ENCODE measurements at regions not wholly inside any gene's neighbourhood (a gene's known extent, or its start where the extent isn't known, plus 50 kb on each side); places are given as distances from the start of the nearest gene placed in this dataset.

GRCh38 chr20:59110607-59111006 is 53.0 kb upstream of the ZNF831 start:
- POLR2A ChIA-PET = interaction anchor here (0.8 to 1.2 kb wide), 2 partner anchors 13 to 1712 kb away, joined by 3 read pairs; no protein-coding TSS in a partner anchor
- no peak overlapping the region for H3K4me3 Mint-ChIP-seq
- ATAC-seq (ENCODE audit: poor library complexity) = no peak

GRCh38 chr20:59105581-59105980 is 58.0 kb upstream of the ZNF831 start:
- Mint-ChIP-seq H3K4me1 (ENCODE audit: low read depth) (peaks cover 11% of the 10 kb centered on the region), H3K27me3 (no peaks in the 10 kb centered on the region), H3K9me3 (no peaks in the 10 kb centered on the region), H3K4me3 (no peak overlapping the region), H3K27ac (no peak overlapping the region), H3K36me3 (ENCODE audit: low read depth) (no peaks in the 10 kb centered on the region)
- CTCF ChIA-PET = no interaction called here
- ATAC-seq (ENCODE audit: poor library complexity) (no peak), DNase-seq (no peak)
- no peaks in the 10 kb centered on the region for H3K9me3 ChIP-seq (ENCODE audit: control insufficient read depth in 1 of 2, insufficient read depth in 1 of 2, low read length in 2 of 2)
- no peak overlapping the region for H3K4me3 ChIP-seq (ENCODE audit: low read length)
- no peaks in the 10 kb centered on the region for H3K27me3 ChIP-seq (ENCODE audit: control insufficient read depth in 1 of 2, insufficient read depth in 2 of 2, low read length in 2 of 2)
- TF ChIP-seq, protein P1, sequence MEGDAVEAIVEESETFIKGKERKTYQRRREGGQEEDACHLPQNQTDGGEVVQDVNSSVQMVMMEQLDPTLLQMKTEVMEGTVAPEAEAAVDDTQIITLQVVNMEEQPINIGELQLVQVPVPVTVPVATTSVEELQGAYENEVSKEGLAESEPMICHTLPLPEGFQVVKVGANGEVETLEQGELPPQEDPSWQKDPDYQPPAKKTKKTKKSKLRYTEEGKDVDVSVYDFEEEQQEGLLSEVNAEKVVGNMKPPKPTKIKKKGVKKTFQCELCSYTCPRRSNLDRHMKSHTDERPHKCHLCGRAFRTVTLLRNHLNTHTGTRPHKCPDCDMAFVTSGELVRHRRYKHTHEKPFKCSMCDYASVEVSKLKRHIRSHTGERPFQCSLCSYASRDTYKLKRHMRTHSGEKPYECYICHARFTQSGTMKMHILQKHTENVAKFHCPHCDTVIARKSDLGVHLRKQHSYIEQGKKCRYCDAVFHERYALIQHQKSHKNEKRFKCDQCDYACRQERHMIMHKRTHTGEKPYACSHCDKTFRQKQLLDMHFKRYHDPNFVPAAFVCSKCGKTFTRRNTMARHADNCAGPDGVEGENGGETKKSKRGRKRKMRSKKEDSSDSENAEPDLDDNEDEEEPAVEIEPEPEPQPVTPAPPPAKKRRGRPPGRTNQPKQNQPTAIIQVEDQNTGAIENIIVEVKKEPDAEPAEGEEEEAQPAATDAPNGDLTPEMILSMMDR (IDR thresholded peaks at IDR 0.05) = no peak
- intact Hi-C loops (cut with DNase I, micrococcal nuclease) = no loop called here
- no peak overlapping the region for H3K27ac ChIP-seq (ENCODE audit: low read depth in 1 of 2, low read length in 2 of 2)
- peaks cover 9% of the 10 kb centered on the region for H3K4me1 ChIP-seq (ENCODE audit: insufficient read depth, low read length)
- POLR2A ChIA-PET = interaction anchor here (1.5 to 2.7 kb wide), 3 partner anchors 16 to 54 kb away, joined by 3 to 11 read pairs (median 3); no protein-coding TSS in a partner anchor
- H3K36me3 ChIP-seq (ENCODE audit: insufficient read depth, low read length) = no peaks in the 10 kb centered on the region

More at GRCh38 chr20:59110607-59111006, 53.0 kb upstream of the ZNF831 start:
- no peak overlapping the region for H3K4me3 ChIP-seq (ENCODE audit: low read length)
- Mint-ChIP-seq H3K4me1 (ENCODE audit: low read depth) (no peaks in the 10 kb centered on the region), H3K36me3 (ENCODE audit: low read depth) (no peaks in the 10 kb centered on the region), H3K9me3 (no peaks in the 10 kb centered on the region), H3K27ac (no peak overlapping the region), H3K27me3 (no peaks in the 10 kb centered on the region)
- no peaks in the 10 kb centered on the region for H3K36me3 ChIP-seq (ENCODE audit: insufficient read depth, low read length)
- TF ChIP-seq, protein P1 (IDR thresholded peaks at IDR 0.05) = no peak
- CTCF ChIA-PET = interaction anchor here (1.0 kb wide), 1 partner anchor 12 kb away, joined by 5 read pairs; no protein-coding TSS in a partner anchor
- no peak overlapping the region for H3K27ac ChIP-seq (ENCODE audit: low read depth in 1 of 2, low read length in 2 of 2)
- no peaks in the 10 kb centered on the region for H3K27me3 ChIP-seq (ENCODE audit: control insufficient read depth in 1 of 2, insufficient read depth in 2 of 2, low read length in 2 of 2)
- no peak for DNase-seq
- H3K9me3 ChIP-seq (ENCODE audit: control insufficient read depth in 1 of 2, insufficient read depth in 1 of 2, low read length in 2 of 2) = no peaks in the 10 kb centered on the region
- intact Hi-C loops (cut with DNase I, micrococcal nuclease) = no loop called here
- no peaks in the 10 kb centered on the region for H3K4me1 ChIP-seq (ENCODE audit: insufficient read depth, low read length)

GRCh38 chr20:59104831-59105230 is 58.8 kb upstream of the ZNF831 start:
- POLR2A ChIA-PET = interaction anchor here (1.5 to 2.7 kb wide), 2 partner anchors 17 to 54 kb away, joined by 3 to 11 read pairs; no protein-coding TSS in a partner anchor
- intact Hi-C loops (cut with DNase I, micrococcal nuclease) = no loop called here
- no peak for ATAC-seq (ENCODE audit: poor library complexity)

More at GRCh38 chr20:59104831-59105230, 58.8 kb upstream of the ZNF831 start:
- H3K27me3 Mint-ChIP-seq = no peaks in the 10 kb centered on the region
- Histone ChIP-seq H3K27me3 (ENCODE audit: control insufficient read depth in 1 of 2, insufficient read depth in 2 of 2, low read length in 2 of 2) (no peaks in the 10 kb centered on the region), H3K4me3 (ENCODE audit: low read length) (no peak overlapping the region), H3K27ac (ENCODE audit: low read depth in 1 of 2, low read length in 2 of 2) (no peak overlapping the region), H3K36me3 (ENCODE audit: insufficient read depth, low read length) (no peaks in the 10 kb centered on the region), H3K4me1 (ENCODE audit: insufficient read depth, low read length) (peaks cover 9% of the 10 kb centered on the region), H3K9me3 (ENCODE audit: control insufficient read depth in 1 of 2, insufficient read depth in 1 of 2, low read length in 2 of 2) (no peaks in the 10 kb centered on the region)
- H3K4me3 Mint-ChIP-seq = no peak overlapping the region
- H3K36me3 Mint-ChIP-seq (ENCODE audit: low read depth) = no peaks in the 10 kb centered on the region
- DNase-seq = no peak
- H3K4me1 Mint-ChIP-seq (ENCODE audit: low read depth) = peaks cover 11% of the 10 kb centered on the region
- TF ChIP-seq, protein P1 (IDR thresholded peaks at IDR 0.05) = no peak
- H3K27ac Mint-ChIP-seq = no peak overlapping the region
- no peaks in the 10 kb centered on the region for H3K9me3 Mint-ChIP-seq
- CTCF ChIA-PET = interaction anchor here (2.2 kb wide), 1 partner anchor 17 kb away, joined by 12 read pairs; no protein-coding TSS in a partner anchor

Measured in CD4-positive, alpha-beta T cell (primary cell).